ENCODE measurements at regions not wholly inside any gene's neighbourhood (a gene's known extent, or its start where the extent isn't known, plus 50 kb on each side); places are given as distances from the start of the nearest gene placed in this dataset.

DNA sequence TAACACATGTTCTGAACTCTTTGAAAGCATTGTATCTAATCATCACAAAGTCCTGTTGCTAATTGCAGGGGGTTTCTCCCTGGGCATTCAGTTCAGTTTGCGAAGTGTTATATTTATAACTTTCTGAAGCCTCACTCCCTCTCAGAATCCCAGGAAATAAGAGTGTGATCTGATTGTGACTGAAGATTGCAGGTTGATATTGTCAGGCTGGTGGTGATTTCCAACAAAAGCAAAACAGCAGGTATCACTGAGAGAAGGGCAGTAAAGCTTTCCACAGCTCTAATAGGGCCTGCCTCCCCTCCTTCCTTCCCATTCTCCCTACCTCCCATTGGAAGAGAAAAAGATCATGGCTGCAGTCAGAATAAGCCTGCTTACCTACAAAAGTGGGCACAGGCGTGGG is 466.7 kb upstream of the FSHR start:
- TF ChIP-seq, protein P1, sequence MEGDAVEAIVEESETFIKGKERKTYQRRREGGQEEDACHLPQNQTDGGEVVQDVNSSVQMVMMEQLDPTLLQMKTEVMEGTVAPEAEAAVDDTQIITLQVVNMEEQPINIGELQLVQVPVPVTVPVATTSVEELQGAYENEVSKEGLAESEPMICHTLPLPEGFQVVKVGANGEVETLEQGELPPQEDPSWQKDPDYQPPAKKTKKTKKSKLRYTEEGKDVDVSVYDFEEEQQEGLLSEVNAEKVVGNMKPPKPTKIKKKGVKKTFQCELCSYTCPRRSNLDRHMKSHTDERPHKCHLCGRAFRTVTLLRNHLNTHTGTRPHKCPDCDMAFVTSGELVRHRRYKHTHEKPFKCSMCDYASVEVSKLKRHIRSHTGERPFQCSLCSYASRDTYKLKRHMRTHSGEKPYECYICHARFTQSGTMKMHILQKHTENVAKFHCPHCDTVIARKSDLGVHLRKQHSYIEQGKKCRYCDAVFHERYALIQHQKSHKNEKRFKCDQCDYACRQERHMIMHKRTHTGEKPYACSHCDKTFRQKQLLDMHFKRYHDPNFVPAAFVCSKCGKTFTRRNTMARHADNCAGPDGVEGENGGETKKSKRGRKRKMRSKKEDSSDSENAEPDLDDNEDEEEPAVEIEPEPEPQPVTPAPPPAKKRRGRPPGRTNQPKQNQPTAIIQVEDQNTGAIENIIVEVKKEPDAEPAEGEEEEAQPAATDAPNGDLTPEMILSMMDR (IDR thresholded peaks at IDR 0.05): no peak
- no peak for TF ChIP-seq POLR2AphosphoS5 (IDR thresholded peaks at IDR 0.05)
- no peak for TF ChIP-seq POLR2A (IDR thresholded peaks at IDR 0.05; ENCODE audit: low read depth)

Data from esophagus muscularis mucosa (tissue), 3 donors.